ENCODE measurements at regions not wholly inside any gene's neighbourhood (a gene's known extent, or its start where the extent isn't known, plus 50 kb on each side); places are given as distances from the start of the nearest gene placed in this dataset.

- no peaks in the 10 kb centered on the region for H3K36me3 ChIP-seq (ENCODE audit: control insufficient read depth in 4 of 4, insufficient read depth in 3 of 4, low read depth in 1 of 4, low read length in 3 of 4)
These were observed 170.7 kb downstream of the THBS2 start for GRCh38 chr6:169082817-169083507.

GRCh38 chr6:169082093-169082492 lies 171.6 kb downstream of the THBS2 start:
- Histone ChIP-seq H3K36me3 (ENCODE audit: control insufficient read depth in 4 of 4, insufficient read depth in 3 of 4, low read depth in 1 of 4, low read length in 3 of 4) (no peaks in the 10 kb centered on the region), H3K4me3 (ENCODE audit: low read depth in 1 of 3, low read length in 3 of 3) (no peak overlapping the region), H3K9me3 (ENCODE audit: control insufficient read depth in 4 of 4, low read length in 3 of 4) (no peaks in the 10 kb centered on the region), H3K27me3 (ENCODE audit: control insufficient read depth in 4 of 4, insufficient read depth in 4 of 4, low read length in 3 of 4) (peaks cover 0 to 3% (median under 1%) of the 10 kb centered on the region in 4 donors), H3K4me1 (ENCODE audit: control insufficient read depth in 4 of 4, insufficient read depth in 4 of 4, low read length in 3 of 4) (no peaks in the 10 kb centered on the region), H3K9ac (ENCODE audit: low read depth in 1 of 2, low read length in 2 of 2) (no peak overlapping the region), H3K27ac (ENCODE audit: low read depth in 1 of 2, low read length in 2 of 2) (no peak overlapping the region)
- no peak for TF ChIP-seq YY1 (IDR thresholded peaks at IDR 0.05)
- no peak for TF ChIP-seq ZBTB33 (IDR thresholded peaks at IDR 0.05)
- no peak for TF ChIP-seq FOXA1 (IDR thresholded peaks at IDR 0.05)
- no peak for TF ChIP-seq NR2F2 (IDR thresholded peaks at IDR 0.05)
- no peak for TF ChIP-seq EGR1 (IDR thresholded peaks at IDR 0.05; ENCODE audit: low read depth in 2 of 2)
- TF ChIP-seq TAF1 (conservative IDR thresholded peaks at IDR 0.05): no peak
- DNase-seq (ENCODE audit: low spot score): no peak
- 84% methylated on average over 5 of the region's 5 CpGs for WGBS

More at GRCh38 chr6:169082817-169083507, 170.7 kb downstream of the THBS2 start:
- H3K9ac ChIP-seq (ENCODE audit: low read depth in 1 of 2, low read length in 2 of 2): no peak overlapping the region
- TF ChIP-seq, protein P1, sequence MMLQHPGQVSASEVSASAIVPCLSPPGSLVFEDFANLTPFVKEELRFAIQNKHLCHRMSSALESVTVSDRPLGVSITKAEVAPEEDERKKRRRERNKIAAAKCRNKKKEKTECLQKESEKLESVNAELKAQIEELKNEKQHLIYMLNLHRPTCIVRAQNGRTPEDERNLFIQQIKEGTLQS (IDR thresholded peaks at IDR 0.05): no peak
- TF ChIP-seq HNF4A (conservative IDR thresholded peaks at IDR 0.05) (no peak), JUND (IDR thresholded peaks at IDR 0.05) (no peak), FOXA2 (IDR thresholded peaks at IDR 0.05) (no peak)
- TF ChIP-seq, protein P2, sequence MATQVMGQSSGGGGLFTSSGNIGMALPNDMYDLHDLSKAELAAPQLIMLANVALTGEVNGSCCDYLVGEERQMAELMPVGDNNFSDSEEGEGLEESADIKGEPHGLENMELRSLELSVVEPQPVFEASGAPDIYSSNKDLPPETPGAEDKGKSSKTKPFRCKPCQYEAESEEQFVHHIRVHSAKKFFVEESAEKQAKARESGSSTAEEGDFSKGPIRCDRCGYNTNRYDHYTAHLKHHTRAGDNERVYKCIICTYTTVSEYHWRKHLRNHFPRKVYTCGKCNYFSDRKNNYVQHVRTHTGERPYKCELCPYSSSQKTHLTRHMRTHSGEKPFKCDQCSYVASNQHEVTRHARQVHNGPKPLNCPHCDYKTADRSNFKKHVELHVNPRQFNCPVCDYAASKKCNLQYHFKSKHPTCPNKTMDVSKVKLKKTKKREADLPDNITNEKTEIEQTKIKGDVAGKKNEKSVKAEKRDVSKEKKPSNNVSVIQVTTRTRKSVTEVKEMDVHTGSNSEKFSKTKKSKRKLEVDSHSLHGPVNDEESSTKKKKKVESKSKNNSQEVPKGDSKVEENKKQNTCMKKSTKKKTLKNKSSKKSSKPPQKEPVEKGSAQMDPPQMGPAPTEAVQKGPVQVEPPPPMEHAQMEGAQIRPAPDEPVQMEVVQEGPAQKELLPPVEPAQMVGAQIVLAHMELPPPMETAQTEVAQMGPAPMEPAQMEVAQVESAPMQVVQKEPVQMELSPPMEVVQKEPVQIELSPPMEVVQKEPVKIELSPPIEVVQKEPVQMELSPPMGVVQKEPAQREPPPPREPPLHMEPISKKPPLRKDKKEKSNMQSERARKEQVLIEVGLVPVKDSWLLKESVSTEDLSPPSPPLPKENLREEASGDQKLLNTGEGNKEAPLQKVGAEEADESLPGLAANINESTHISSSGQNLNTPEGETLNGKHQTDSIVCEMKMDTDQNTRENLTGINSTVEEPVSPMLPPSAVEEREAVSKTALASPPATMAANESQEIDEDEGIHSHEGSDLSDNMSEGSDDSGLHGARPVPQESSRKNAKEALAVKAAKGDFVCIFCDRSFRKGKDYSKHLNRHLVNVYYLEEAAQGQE (IDR thresholded peaks at IDR 0.05): no peak
- H3K4me3 ChIP-seq (ENCODE audit: low read depth in 1 of 3, low read length in 3 of 3): no peak overlapping the region
- H3K9me3 ChIP-seq (ENCODE audit: control insufficient read depth in 4 of 4, low read length in 3 of 4): no peaks in the 10 kb centered on the region
- DNase-seq (ENCODE audit: low spot score): no peak
- H3K27ac ChIP-seq (ENCODE audit: low read depth in 1 of 2, low read length in 2 of 2): no peak overlapping the region
- H3K27me3 ChIP-seq (ENCODE audit: control insufficient read depth in 4 of 4, insufficient read depth in 4 of 4, low read length in 3 of 4): peaks cover 0 to 3% (median 0%) of the 10 kb centered on the region in 4 donors
- 82% methylated on average over 7 of the region's 7 CpGs for WGBS
- no peaks in the 10 kb centered on the region for H3K4me1 ChIP-seq (ENCODE audit: control insufficient read depth in 4 of 4, insufficient read depth in 4 of 4, low read length in 3 of 4)

GRCh38 chr6:169081248-169081647 lies 172.4 kb downstream of the THBS2 start:
- WGBS: 77% methylated on average over 3 of the region's 3 CpGs
- TF ChIP-seq, protein P3, sequence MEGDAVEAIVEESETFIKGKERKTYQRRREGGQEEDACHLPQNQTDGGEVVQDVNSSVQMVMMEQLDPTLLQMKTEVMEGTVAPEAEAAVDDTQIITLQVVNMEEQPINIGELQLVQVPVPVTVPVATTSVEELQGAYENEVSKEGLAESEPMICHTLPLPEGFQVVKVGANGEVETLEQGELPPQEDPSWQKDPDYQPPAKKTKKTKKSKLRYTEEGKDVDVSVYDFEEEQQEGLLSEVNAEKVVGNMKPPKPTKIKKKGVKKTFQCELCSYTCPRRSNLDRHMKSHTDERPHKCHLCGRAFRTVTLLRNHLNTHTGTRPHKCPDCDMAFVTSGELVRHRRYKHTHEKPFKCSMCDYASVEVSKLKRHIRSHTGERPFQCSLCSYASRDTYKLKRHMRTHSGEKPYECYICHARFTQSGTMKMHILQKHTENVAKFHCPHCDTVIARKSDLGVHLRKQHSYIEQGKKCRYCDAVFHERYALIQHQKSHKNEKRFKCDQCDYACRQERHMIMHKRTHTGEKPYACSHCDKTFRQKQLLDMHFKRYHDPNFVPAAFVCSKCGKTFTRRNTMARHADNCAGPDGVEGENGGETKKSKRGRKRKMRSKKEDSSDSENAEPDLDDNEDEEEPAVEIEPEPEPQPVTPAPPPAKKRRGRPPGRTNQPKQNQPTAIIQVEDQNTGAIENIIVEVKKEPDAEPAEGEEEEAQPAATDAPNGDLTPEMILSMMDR (IDR thresholded peaks at IDR 0.05; ENCODE audit: low read depth, low read length, missing input control): no peak
- TF ChIP-seq RAD21 (IDR thresholded peaks at IDR 0.05) (no peak), TAF1 (conservative IDR thresholded peaks at IDR 0.05) (no peak), GABPA (IDR thresholded peaks at IDR 0.05 in 1 of 2, conservative IDR thresholded peaks at IDR 0.05 in 1 of 2) (no peak), SP1 (IDR thresholded peaks at IDR 0.05) (no peak), RXRA (IDR thresholded peaks at IDR 0.05) (no peak), HNF4G (IDR thresholded peaks at IDR 0.05) (no peak), YY1 (IDR thresholded peaks at IDR 0.05) (no peak), JUND (IDR thresholded peaks at IDR 0.05) (no peak), EGR1 (IDR thresholded peaks at IDR 0.05; ENCODE audit: low read depth in 2 of 2) (no peak), HNF4A (conservative IDR thresholded peaks at IDR 0.05) (no peak), FOXA2 (IDR thresholded peaks at IDR 0.05) (no peak)
- TF ChIP-seq, protein P4, sequence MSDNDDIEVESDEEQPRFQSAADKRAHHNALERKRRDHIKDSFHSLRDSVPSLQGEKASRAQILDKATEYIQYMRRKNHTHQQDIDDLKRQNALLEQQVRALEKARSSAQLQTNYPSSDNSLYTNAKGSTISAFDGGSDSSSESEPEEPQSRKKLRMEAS (IDR thresholded peaks at IDR 0.05): no peak
- TF ChIP-seq, protein P1 (IDR thresholded peaks at IDR 0.05): no peak

More at GRCh38 chr6:169081248-169081647, 172.4 kb downstream of the THBS2 start:
- no peak for DNase-seq (ENCODE audit: low spot score)
- Histone ChIP-seq H3K4me3 (ENCODE audit: low read depth in 1 of 3, low read length in 3 of 3) (no peak overlapping the region), H3K27me3 (ENCODE audit: control insufficient read depth in 4 of 4, insufficient read depth in 4 of 4, low read length in 3 of 4) (peaks cover 0 to 3% (median under 1%) of the 10 kb centered on the region in 4 donors), H3K4me1 (ENCODE audit: control insufficient read depth in 4 of 4, insufficient read depth in 4 of 4, low read length in 3 of 4) (no peaks in the 10 kb centered on the region), H3K9me3 (ENCODE audit: control insufficient read depth in 4 of 4, low read length in 3 of 4) (no peaks in the 10 kb centered on the region), H3K36me3 (ENCODE audit: control insufficient read depth in 4 of 4, insufficient read depth in 3 of 4, low read depth in 1 of 4, low read length in 3 of 4) (no peaks in the 10 kb centered on the region), H3K27ac (ENCODE audit: low read depth in 1 of 2, low read length in 2 of 2) (no peak overlapping the region), H3K9ac (ENCODE audit: low read depth in 1 of 2, low read length in 2 of 2) (no peak overlapping the region)

All from liver (tissue), 8 donors.